ENCODE measurements at regions not wholly inside any gene's neighbourhood (a gene's known extent, or its start where the extent isn't known, plus 50 kb on each side); places are given as distances from the start of the nearest gene placed in this dataset.

DNA sequence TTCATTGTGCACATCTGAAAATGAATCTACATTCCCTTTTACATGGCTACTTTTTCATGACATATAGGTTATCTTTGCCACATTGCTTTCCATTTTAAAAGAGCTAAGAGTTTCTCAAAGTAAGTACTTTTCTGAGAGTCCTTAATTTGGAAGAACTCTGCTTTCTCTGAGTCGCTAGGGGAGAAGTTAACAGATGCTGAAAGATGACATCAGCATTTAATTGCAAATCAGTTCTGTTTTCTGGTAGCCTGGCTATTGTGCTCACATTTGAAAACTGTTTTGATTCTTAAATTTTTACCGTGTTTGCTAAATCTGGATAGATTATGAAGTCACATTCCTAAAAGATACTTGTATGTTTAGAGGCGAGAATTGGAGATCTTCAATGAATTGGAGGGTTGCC is 107.7 kb upstream of the C1QTNF9B start:
- TF ChIP-seq, protein P1, sequence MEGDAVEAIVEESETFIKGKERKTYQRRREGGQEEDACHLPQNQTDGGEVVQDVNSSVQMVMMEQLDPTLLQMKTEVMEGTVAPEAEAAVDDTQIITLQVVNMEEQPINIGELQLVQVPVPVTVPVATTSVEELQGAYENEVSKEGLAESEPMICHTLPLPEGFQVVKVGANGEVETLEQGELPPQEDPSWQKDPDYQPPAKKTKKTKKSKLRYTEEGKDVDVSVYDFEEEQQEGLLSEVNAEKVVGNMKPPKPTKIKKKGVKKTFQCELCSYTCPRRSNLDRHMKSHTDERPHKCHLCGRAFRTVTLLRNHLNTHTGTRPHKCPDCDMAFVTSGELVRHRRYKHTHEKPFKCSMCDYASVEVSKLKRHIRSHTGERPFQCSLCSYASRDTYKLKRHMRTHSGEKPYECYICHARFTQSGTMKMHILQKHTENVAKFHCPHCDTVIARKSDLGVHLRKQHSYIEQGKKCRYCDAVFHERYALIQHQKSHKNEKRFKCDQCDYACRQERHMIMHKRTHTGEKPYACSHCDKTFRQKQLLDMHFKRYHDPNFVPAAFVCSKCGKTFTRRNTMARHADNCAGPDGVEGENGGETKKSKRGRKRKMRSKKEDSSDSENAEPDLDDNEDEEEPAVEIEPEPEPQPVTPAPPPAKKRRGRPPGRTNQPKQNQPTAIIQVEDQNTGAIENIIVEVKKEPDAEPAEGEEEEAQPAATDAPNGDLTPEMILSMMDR (IDR thresholded peaks at IDR 0.05; ENCODE audit: insufficient read depth, low read depth, low read length) = no peak
- TF ChIP-seq EZH2 (IDR thresholded peaks at IDR 0.05; ENCODE audit: insufficient read depth, low read length) = no peak

Data from astrocyte (in vitro differentiated cells and primary cell).